HCT116 (cell line): ENCODE measurements at regions not wholly inside any gene's neighbourhood (a gene's known extent, or its start where the extent isn't known, plus 50 kb on each side); places are given as distances from the start of the nearest gene placed in this dataset.

Experiments used
- CEBPB ChIP-seq: IDR thresholded peaks from 2 replicates; pipeline ENCODE4 v1.6.1; 2012; ENCODE audit warnings: low read depth
- EZH2 ChIP-seq: fragments of 200-600 bp; sonication (generic); IDR thresholded peaks from 2 replicates; pipeline ENCODE4 v1.6.1; 2017; ENCODE audit warnings: antibody characterized with exemption, mixed run types
- POLR2A ChIP-seq: IDR thresholded peaks from 2 replicates; pipeline ENCODE4 v1.7.0; 2011; ENCODE audit warnings: borderline replicate concordance; ENCODE audit not compliant: insufficient read depth, insufficient read length; ENCODE audit errors: extremely low read depth
- SP1 ChIP-seq: IDR thresholded peaks from 2 replicates; pipeline ENCODE4 v1.6.1; 2012; ENCODE audit warnings: low read depth
- SRF ChIP-seq: IDR thresholded peaks from 2 replicates; pipeline ENCODE4 v1.6.1; 2012; ENCODE audit warnings: low read depth
- ZBTB33 ChIP-seq: IDR thresholded peaks from 2 replicates; pipeline ENCODE4 v1.6.1; 2011; ENCODE audit warnings: mild to moderate bottlenecking, low read length, moderate library complexity; ENCODE audit not compliant: insufficient replicate concordance; ENCODE audit errors: extremely low read depth
- ZNF274 ChIP-seq: fragments of 200-500 bp; sonication (Bioruptor generic); IDR thresholded peaks from 2 replicates; pipeline ENCODE4 v1.6.1; 2014; ENCODE audit warnings: mild to moderate bottlenecking, low read depth, low read length, inconsistent platforms
- TF ChIP-seq, protein P1 (sequence below), 3 experiments: fragments of 200-600 bp in 1 of 3; sonication (generic) in 1 of 3; IDR thresholded peaks in 2 of 3; conservative IDR thresholded peaks in 1 of 3; 2 replicates each; pipeline ENCODE4 v1.5.1; 2012 to 2017; ENCODE audit warnings: low read depth in 2 of 3, low read length in 2 of 3, antibody characterized with exemption in 1 of 3, borderline replicate concordance in 1 of 3, control low read depth in 1 of 3, mild to moderate bottlenecking in 1 of 3, mixed read lengths in 1 of 3, mixed run types in 1 of 3, moderate library complexity in 1 of 3; ENCODE audit not compliant: insufficient read depth in 1 of 3
- TF ChIP-seq, protein P2 (sequence below): IDR thresholded peaks from 2 replicates; pipeline ENCODE4 v1.6.1; 2012

DNA sequence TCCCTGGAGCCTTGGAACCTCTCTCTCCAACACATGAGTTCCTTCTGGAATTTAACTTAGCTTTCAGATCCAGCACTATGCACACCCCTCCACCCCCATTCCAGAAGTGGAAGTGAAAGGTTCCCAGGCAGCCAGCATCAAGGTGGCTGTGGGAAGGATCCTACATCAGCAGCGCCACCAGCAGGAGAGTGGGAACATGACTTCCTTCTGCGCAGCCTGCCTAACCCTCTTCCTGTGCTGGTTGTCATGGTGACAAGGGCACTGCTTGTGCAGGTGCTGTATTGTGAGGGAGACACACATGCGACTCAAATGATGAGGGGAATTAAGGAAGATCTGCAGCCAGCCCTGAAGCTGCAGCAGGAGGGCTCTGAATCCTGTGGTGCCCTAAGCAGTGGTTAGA is 904.5 kb upstream of the API5 start:
- TF ChIP-seq, protein P1, sequence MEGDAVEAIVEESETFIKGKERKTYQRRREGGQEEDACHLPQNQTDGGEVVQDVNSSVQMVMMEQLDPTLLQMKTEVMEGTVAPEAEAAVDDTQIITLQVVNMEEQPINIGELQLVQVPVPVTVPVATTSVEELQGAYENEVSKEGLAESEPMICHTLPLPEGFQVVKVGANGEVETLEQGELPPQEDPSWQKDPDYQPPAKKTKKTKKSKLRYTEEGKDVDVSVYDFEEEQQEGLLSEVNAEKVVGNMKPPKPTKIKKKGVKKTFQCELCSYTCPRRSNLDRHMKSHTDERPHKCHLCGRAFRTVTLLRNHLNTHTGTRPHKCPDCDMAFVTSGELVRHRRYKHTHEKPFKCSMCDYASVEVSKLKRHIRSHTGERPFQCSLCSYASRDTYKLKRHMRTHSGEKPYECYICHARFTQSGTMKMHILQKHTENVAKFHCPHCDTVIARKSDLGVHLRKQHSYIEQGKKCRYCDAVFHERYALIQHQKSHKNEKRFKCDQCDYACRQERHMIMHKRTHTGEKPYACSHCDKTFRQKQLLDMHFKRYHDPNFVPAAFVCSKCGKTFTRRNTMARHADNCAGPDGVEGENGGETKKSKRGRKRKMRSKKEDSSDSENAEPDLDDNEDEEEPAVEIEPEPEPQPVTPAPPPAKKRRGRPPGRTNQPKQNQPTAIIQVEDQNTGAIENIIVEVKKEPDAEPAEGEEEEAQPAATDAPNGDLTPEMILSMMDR (IDR thresholded peaks at IDR 0.05 in 2 of 3, conservative IDR thresholded peaks at IDR 0.05 in 1 of 3; ENCODE audit: borderline replicate concordance in 1 of 3, insufficient read depth in 1 of 3, low read depth in 2 of 3, low read length in 2 of 3): no peak
- TF ChIP-seq SP1 (no peak), EZH2 (no peak), ZBTB33 (no peak), POLR2A (no peak), CEBPB (no peak), SRF (no peak), ZNF274 (no peak)
- TF ChIP-seq, protein P2, sequence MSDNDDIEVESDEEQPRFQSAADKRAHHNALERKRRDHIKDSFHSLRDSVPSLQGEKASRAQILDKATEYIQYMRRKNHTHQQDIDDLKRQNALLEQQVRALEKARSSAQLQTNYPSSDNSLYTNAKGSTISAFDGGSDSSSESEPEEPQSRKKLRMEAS: no peak
